GM20000 (cell line): ENCODE measurements at regions not wholly inside any gene's neighbourhood (a gene's known extent, or its start where the extent isn't known, plus 50 kb on each side); places are given as distances from the start of the nearest gene placed in this dataset.

ENCODE experiments used
- DNase-seq: peaks from one replicate; pipeline ENCODE4 v3.0.0; 2012; ENCODE audit warnings: low spot score
- CTCF ChIP-seq: IDR thresholded peaks from 2 replicates; pipeline ENCODE4 v1.5.1; 2012; ENCODE audit warnings: mild to moderate bottlenecking, control low read depth; ENCODE audit errors: extremely low read depth, missing control alignments

GRCh38 chr3:78281381-78281780 is 1241.5 kb downstream of the ROBO2 start:
- no peak for TF ChIP-seq CTCF
- DNase-seq = no peak

- DNase-seq = no peak
- no peak for TF ChIP-seq CTCF
These were observed 1244.1 kb downstream of the ROBO2 start for GRCh38 chr3:78283994-78284393.

- DNase-seq = no peak
These were observed 1245.3 kb downstream of the ROBO2 start for GRCh38 chr3:78285032-78285728.

GRCh38 chr3:78287085-78287484 is 1247.2 kb downstream of the ROBO2 start:
- no peak for DNase-seq
- no peak for TF ChIP-seq CTCF

More at GRCh38 chr3:78285032-78285728, 1245.3 kb downstream of the ROBO2 start:
- no peak for TF ChIP-seq CTCF

GRCh38 chr3:78293284-78293683 is 1253.4 kb downstream of the ROBO2 start:
- no peak for TF ChIP-seq CTCF
- DNase-seq = no peak

GRCh38 chr3:78304115-78304514 is 1264.2 kb downstream of the ROBO2 start:
- no peak for DNase-seq
- TF ChIP-seq CTCF = no peak

- no peak for TF ChIP-seq CTCF
These were observed 1273.0 kb downstream of the ROBO2 start for GRCh38 chr3:78312851-78313250.

More at GRCh38 chr3:78312851-78313250, 1273.0 kb downstream of the ROBO2 start:
- DNase-seq = no peak
